PFSK-1 (cell line): ENCODE measurements at regions not wholly inside any gene's neighbourhood (a gene's known extent, or its start where the extent isn't known, plus 50 kb on each side); places are given as distances from the start of the nearest gene placed in this dataset.

Source experiments
- POLR2AphosphoS5 ChIP-seq: IDR thresholded peaks from 2 replicates; pipeline ENCODE4 v1.6.1; 2012; ENCODE audit warnings: low read depth, mild to moderate bottlenecking, control low read depth, low read length, moderate library complexity
- REST ChIP-seq, 2 experiments: IDR thresholded peaks; 2 replicates each; pipeline versions ENCODE4 v1.6.1 to v1.8.0; 2011 to 2012; ENCODE audit warnings: low read depth in 2 of 2, low read length in 2 of 2, control low read depth in 1 of 2, inconsistent platforms in 1 of 2, mild to moderate bottlenecking in 1 of 2, moderate library complexity in 1 of 2; ENCODE audit not compliant: insufficient read depth in 1 of 2
- SIN3A ChIP-seq: IDR thresholded peaks from 2 replicates; pipeline ENCODE4 v1.6.1; 2012; ENCODE audit warnings: mild to moderate bottlenecking, low read length, moderate library complexity, borderline replicate concordance; ENCODE audit not compliant: insufficient read depth
- TAF1 ChIP-seq: IDR thresholded peaks from 2 replicates; pipeline ENCODE4 v1.6.1; 2012; ENCODE audit warnings: low read length, control low read depth, borderline replicate concordance; ENCODE audit not compliant: insufficient read depth

- TF ChIP-seq POLR2AphosphoS5: no peak
- no peak for TF ChIP-seq REST (IDR thresholded peaks at IDR 0.05; ENCODE audit: insufficient read depth in 1 of 2, low read depth in 2 of 2, low read length in 2 of 2)
- no peak for TF ChIP-seq TAF1
- TF ChIP-seq SIN3A: no peak
These were observed 94.1 kb upstream of the SELENOP start for GRCh38 chr5:42905827-42906226.
